Natural killer cell (primary cell): ENCODE measurements at regions not wholly inside any gene's neighbourhood (a gene's known extent, or its start where the extent isn't known, plus 50 kb on each side); places are given as distances from the start of the nearest gene placed in this dataset.

Experiments
- ATAC-seq, 3 donors: fragments of 150-1000 bp in 2 of 3; fragments of 200-7000 bp in 1 of 3; cut with Tn5 transposase; 1 replicate in 1 of 3; 2 replicates in 2 of 3; pipeline ENCODE4 v1.10.0; 2021; ENCODE audit warnings: mild to moderate bottlenecking in 2 of 3, moderate library complexity in 2 of 3
- DNase-seq, 2 donors: peaks; one replicate each; pipeline versions ENCODE4 v3.0.0 to v3.0.0-alpha.2; 2013 to 2021; ENCODE audit warnings: mixed read lengths in 1 of 2
- H3K27ac ChIP-seq: one replicate; pipeline ENCODE4 v1.5.1; 2013; ENCODE audit warnings: mild to moderate bottlenecking, low read length
- H3K27me3 ChIP-seq: one replicate; pipeline ENCODE4 v1.6.1; 2013; ENCODE audit warnings: low read length; ENCODE audit not compliant: control insufficient read depth, insufficient read depth
- H3K36me3 ChIP-seq: one replicate; pipeline ENCODE4 v1.6.1; 2013; ENCODE audit warnings: low read length; ENCODE audit not compliant: control insufficient read depth, insufficient read depth
- H3K4me1 ChIP-seq: one replicate; pipeline ENCODE4 v1.6.1; 2013; ENCODE audit warnings: low read length; ENCODE audit not compliant: control insufficient read depth, insufficient read depth
- H3K4me3 ChIP-seq: one replicate; pipeline ENCODE4 v1.5.1; 2013; ENCODE audit warnings: low read length
- H3K9me3 ChIP-seq: one replicate; pipeline ENCODE4 v1.6.1; 2013; ENCODE audit warnings: low read length; ENCODE audit not compliant: control insufficient read depth, insufficient read depth
- H3K27ac Mint-ChIP-seq, 2 donors: one replicate each; pipeline ENCODE4 v1.8.0; 2022; ENCODE audit warnings: mild to moderate bottlenecking in 2 of 2, mixed read lengths in 2 of 2, moderate library complexity in 1 of 2
- H3K27me3 Mint-ChIP-seq, 2 donors: one replicate each; pipeline ENCODE4 v1.8.0; 2022; ENCODE audit warnings: low read depth in 2 of 2, mixed read lengths in 2 of 2
- H3K36me3 Mint-ChIP-seq: one replicate; pipeline ENCODE4 v1.8.0; 2022; ENCODE audit warnings: mixed read lengths
- H3K4me1 Mint-ChIP-seq, 2 donors: one replicate each; pipeline ENCODE4 v1.8.0; 2022; ENCODE audit warnings: mixed read lengths in 2 of 2
- H3K4me3 Mint-ChIP-seq: one replicate; pipeline ENCODE4 v1.8.0; 2022; ENCODE audit warnings: mild to moderate bottlenecking, moderate library complexity, mixed read lengths
- H3K9me3 Mint-ChIP-seq, 2 donors: one replicate each; pipeline ENCODE4 v1.8.0; 2022; ENCODE audit warnings: mixed read lengths in 2 of 2
- CTCF ChIP-seq: fragments of 200-600 bp; IDR thresholded peaks from one replicate; pipeline ENCODE4 v1.8.0; 2022; ENCODE audit warnings: antibody characterized with exemption
- WGBS: methylation state at CpG from one replicate; pipeline ENCODE4 v1.1.7; 2013; ENCODE audit warnings: missing lambda C conversion rate; ENCODE audit not compliant: insufficient coverage; 5-methylcytosine and 5-hydroxymethylcytosine counted together
- intact Hi-C: fragments of 100-400 bp; cut with micrococcal nuclease; formaldehyde crosslinking; loops from one replicate; pipeline ENCODE4 v1.14.2; 2022

DNA sequence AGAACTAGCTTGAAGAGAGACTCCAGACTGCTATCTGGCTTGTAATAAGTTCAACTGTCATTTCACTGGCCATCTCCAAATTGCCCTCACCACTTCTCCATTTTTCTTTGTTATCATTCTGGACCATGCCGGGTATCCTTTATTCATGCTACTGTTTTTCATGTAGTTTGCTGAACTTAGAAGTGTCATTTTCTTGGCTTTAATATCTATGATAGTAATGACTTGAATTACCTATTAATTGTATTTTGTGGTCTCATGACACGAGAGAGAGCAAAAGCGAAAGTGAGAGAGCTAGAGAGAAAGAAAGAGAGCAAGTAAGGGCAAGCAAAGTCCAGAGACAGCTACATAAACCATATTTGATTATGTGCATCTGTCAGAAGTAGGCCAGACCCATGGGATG is 184.9 kb upstream of the ATP1B1 start:
- no peaks in the 10 kb centered on the region for H3K36me3 ChIP-seq
- H3K4me1 Mint-ChIP-seq = peaks cover 7 to 11% of the 10 kb centered on the region in 2 donors
- no peak for DNase-seq

DNA sequence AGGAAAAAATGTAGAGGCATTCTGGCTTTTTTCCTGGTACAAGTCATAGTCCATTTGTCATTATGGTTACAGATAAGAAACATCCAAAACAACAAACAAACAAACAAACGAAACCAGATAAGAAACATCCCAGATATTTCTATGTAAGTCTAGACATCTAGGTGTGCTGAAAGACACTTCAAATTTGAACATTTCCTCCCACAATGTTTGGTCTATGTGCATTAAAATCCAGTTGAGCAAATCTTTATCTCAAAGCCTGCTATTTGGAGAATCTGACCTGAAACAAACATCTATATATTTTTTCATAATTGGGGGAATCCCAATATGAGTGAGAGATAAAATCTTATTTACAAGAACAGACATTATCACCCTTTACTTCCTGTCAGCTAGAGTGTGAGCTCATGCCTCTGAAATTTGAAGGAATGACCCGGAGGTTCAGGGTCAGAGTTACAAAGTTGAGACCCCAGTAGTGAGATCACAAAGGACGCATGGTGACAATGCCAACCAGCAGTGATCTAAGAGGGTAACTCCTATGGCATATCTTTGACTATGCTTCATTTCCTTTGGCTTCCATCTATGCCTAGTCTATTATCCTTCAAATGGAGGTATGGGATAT is 182.9 kb upstream of the ATP1B1 start:
- H3K27ac Mint-ChIP-seq = no peak overlapping the region
- WGBS = 69% methylated on average over 2 of the region's 3 CpGs
- H3K4me1 Mint-ChIP-seq = peaks cover 7 to 11% of the 10 kb centered on the region in 2 donors
- no peaks in the 10 kb centered on the region for H3K36me3 Mint-ChIP-seq
- no peaks in the 10 kb centered on the region for H3K36me3 ChIP-seq
- DNase-seq = no peak
- H3K27me3 ChIP-seq = no peaks in the 10 kb centered on the region
- intact Hi-C loops = no loop called here
- ATAC-seq = peak in 1 of 3 donors; percentile 34
- TF ChIP-seq CTCF = no peak
- H3K9me3 ChIP-seq = no peaks in the 10 kb centered on the region
- H3K4me3 Mint-ChIP-seq = no peak overlapping the region
- no peaks in the 10 kb centered on the region for H3K9me3 Mint-ChIP-seq
- no peaks in the 10 kb centered on the region for H3K4me1 ChIP-seq
- no peak overlapping the region for H3K4me3 ChIP-seq
- H3K27ac ChIP-seq = no peak overlapping the region
- H3K27me3 Mint-ChIP-seq = peaks cover 6 to 13% of the 10 kb centered on the region in 2 donors

More for the DNA sequence above, 184.9 kb upstream of the ATP1B1 start:
- no peaks in the 10 kb centered on the region for H3K36me3 Mint-ChIP-seq
- 39% methylated on average over 2 of the region's 3 CpGs for WGBS
- H3K27ac Mint-ChIP-seq = no peak overlapping the region
- intact Hi-C loops = no loop called here
- no peak for ATAC-seq
- Histone ChIP-seq H3K4me3 (no peak overlapping the region), H3K27ac (no peak overlapping the region), H3K27me3 (no peaks in the 10 kb centered on the region), H3K4me1 (no peaks in the 10 kb centered on the region), H3K9me3 (no peaks in the 10 kb centered on the region)
- no peak for TF ChIP-seq CTCF
- H3K9me3 Mint-ChIP-seq = no peaks in the 10 kb centered on the region
- H3K4me3 Mint-ChIP-seq = no peak overlapping the region
- no peaks in the 10 kb centered on the region for H3K27me3 Mint-ChIP-seq

DNA sequence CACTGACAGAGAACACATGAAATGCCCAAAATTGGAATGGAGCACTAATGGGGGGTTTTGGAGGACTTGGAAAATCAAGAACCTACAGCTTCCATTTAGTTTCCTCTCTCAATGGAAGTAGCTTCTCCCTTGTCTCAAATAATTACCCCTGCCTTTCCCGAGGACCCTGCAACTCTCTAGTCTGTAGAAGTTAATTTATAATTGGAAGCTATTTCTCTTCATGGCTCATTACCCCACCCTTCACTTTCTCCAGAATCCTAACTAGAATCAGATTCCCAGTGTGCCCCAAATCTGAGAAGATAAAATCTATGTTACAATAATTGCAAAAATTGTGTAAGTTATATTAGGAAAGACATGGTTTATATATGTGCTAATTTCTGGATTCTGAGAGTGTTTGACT is 181.5 kb upstream of the ATP1B1 start:
- Mint-ChIP-seq H3K4me1 (peaks cover 7 to 11% of the 10 kb centered on the region in 2 donors), H3K27ac (no peak overlapping the region), H3K36me3 (no peaks in the 10 kb centered on the region), H3K4me3 (no peak overlapping the region), H3K9me3 (no peaks in the 10 kb centered on the region), H3K27me3 (peaks cover 6 to 27% of the 10 kb centered on the region in 2 donors)
- no CpG with 5 or more reads among the region's 1 CpG for WGBS
- no peak for TF ChIP-seq CTCF
- H3K27ac ChIP-seq = no peak overlapping the region
- no peaks in the 10 kb centered on the region for H3K4me1 ChIP-seq
- H3K27me3 ChIP-seq = no peaks in the 10 kb centered on the region
- intact Hi-C loops = no loop called here
- no peaks in the 10 kb centered on the region for H3K36me3 ChIP-seq
- no peak overlapping the region for H3K4me3 ChIP-seq
- no peaks in the 10 kb centered on the region for H3K9me3 ChIP-seq
- ATAC-seq = no peak
- DNase-seq = no peak

GRCh38 chr1:168926236-168926635 is 180.3 kb upstream of the ATP1B1 start:
- no peak for TF ChIP-seq CTCF
- Histone ChIP-seq H3K4me3 (no peak overlapping the region), H3K27ac (no peak overlapping the region), H3K36me3 (no peaks in the 10 kb centered on the region), H3K9me3 (no peaks in the 10 kb centered on the region), H3K4me1 (no peaks in the 10 kb centered on the region), H3K27me3 (no peaks in the 10 kb centered on the region)
- Mint-ChIP-seq H3K27ac (no peak overlapping the region), H3K4me3 (no peak overlapping the region), H3K27me3 (peaks cover 6 to 39% of the 10 kb centered on the region in 2 donors), H3K4me1 (peaks cover 7 to 11% of the 10 kb centered on the region in 2 donors), H3K36me3 (no peaks in the 10 kb centered on the region), H3K9me3 (no peaks in the 10 kb centered on the region)
- ATAC-seq = no peak
- DNase-seq = no peak
- 90% methylated on average over 1 of the region's 3 CpGs for WGBS
- intact Hi-C loops = no loop called here
